ENCODE measurements at regions not wholly inside any gene's neighbourhood (a gene's known extent, or its start where the extent isn't known, plus 50 kb on each side); places are given as distances from the start of the nearest gene placed in this dataset.

DNA sequence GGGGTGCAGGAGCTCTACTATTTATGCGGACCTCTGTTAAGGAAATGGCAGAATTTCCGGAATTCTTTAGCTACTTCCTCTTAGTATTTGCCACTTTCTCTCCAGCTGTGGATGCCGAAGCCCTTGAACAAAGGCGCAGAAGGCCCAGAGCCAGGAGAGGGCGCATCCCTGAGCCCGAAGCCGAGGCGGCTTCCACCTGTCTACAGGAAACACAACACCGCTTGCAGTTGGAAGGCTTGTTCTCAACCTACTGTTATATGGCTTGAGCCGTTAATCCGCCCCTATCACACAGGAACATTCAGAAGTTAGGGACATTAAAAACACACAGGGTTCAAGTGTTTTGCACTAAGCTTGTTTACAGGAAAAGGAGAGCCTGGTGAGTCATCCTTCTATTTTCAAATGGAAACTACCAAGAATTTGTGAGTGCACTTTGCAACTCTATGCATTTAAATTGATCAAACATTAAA lies 417.1 kb downstream of the BCKDHB start:
- no peaks in the 10 kb centered on the region for H3K36me3 ChIP-seq (ENCODE audit: control insufficient read depth, low read length)
- no peaks in the 10 kb centered on the region for H3K9me2 ChIP-seq (replicated peaks; ENCODE audit: control insufficient read depth, low read length)
- H3F3A ChIP-seq (ENCODE audit: control insufficient read depth, insufficient read depth): no peaks in the 10 kb centered on the region
- H4K20me1 ChIP-seq (ENCODE audit: control insufficient read depth, insufficient read depth, low read depth, low read length): no peaks in the 10 kb centered on the region
- no peaks in the 10 kb centered on the region for H3K4me1 ChIP-seq (ENCODE audit: control insufficient read depth, low read length)
- TF ChIP-seq CTCF (IDR thresholded peaks at IDR 0.05; ENCODE audit: low read depth, low read length, poor library complexity, severe bottlenecking) (no peak), EZH2phosphoT487 (IDR thresholded peaks at IDR 0.05; ENCODE audit: borderline replicate concordance, low read length) (no peak)
- no peak overlapping the region for H3K27ac ChIP-seq (ENCODE audit: low read depth, low read length)
- H3K79me2 ChIP-seq (ENCODE audit: control insufficient read depth, low read length): no peaks in the 10 kb centered on the region
- H3K4me2 ChIP-seq (ENCODE audit: low read length): no peak overlapping the region
- no peaks in the 10 kb centered on the region for H3K27me3 ChIP-seq (ENCODE audit: control insufficient read depth, low read length)
- no peak overlapping the region for H3K4me3 ChIP-seq (ENCODE audit: low read length)
- H3K9me3 ChIP-seq (ENCODE audit: control insufficient read depth, insufficient read depth, low read length): no peaks in the 10 kb centered on the region

DNA sequence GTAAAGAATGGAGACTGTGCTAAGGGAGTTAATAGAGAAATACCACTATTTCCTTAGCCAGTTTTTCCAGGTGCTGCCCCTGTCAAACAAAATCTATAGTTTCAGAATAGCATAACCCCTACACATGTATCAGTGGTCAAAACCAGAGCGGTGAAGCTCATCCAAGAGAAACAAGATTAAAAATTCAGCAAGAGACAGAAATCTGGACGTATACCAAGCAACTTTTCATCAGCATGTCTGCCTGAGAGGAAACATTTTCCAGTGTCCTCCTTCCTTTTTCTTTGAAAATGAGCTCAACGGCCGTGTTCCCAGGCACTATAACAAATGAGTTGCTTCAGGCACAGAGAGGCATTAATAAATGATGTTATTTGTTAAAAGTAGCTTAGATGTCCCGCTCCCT lies 416.5 kb downstream of the BCKDHB start:
- Histone ChIP-seq H3K4me1 (ENCODE audit: control insufficient read depth, low read length) (no peaks in the 10 kb centered on the region), H3K36me3 (ENCODE audit: control insufficient read depth, low read length) (no peaks in the 10 kb centered on the region), H3K27me3 (ENCODE audit: control insufficient read depth, low read length) (no peaks in the 10 kb centered on the region), H3K79me2 (ENCODE audit: control insufficient read depth, low read length) (no peaks in the 10 kb centered on the region), H3K4me2 (ENCODE audit: low read length) (no peak overlapping the region), H3K27ac (ENCODE audit: low read depth, low read length) (no peak overlapping the region), H4K20me1 (ENCODE audit: control insufficient read depth, insufficient read depth, low read depth, low read length) (no peaks in the 10 kb centered on the region), H3K4me3 (ENCODE audit: low read length) (no peak overlapping the region), H3K9me2 (replicated peaks; ENCODE audit: control insufficient read depth, low read length) (no peaks in the 10 kb centered on the region), H3K9me3 (ENCODE audit: control insufficient read depth, insufficient read depth, low read length) (no peaks in the 10 kb centered on the region), H3F3A (ENCODE audit: control insufficient read depth, insufficient read depth) (no peaks in the 10 kb centered on the region)
- TF ChIP-seq EZH2phosphoT487 (IDR thresholded peaks at IDR 0.05; ENCODE audit: borderline replicate concordance, low read length): no peak
- no peak for TF ChIP-seq CTCF (IDR thresholded peaks at IDR 0.05; ENCODE audit: low read depth, low read length, poor library complexity, severe bottlenecking)

DNA sequence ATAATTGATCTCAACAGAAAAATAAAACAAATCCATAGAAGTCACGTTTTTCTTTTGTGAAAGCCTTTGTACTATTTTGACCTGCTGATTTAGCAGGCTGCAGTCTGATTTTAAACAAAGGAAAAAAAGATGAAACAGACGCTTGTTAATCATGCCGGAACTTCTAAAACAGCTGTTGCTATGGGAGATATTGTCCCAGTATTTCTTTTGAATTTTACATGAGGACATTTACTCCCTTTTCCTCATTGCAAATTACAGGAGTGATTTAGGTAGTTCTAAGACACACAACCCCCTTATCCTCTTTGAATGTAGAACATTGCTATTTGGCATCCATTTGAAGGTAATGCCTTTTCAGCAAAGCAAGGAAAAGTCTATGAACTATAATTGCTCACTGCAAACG lies 416.1 kb downstream of the BCKDHB start:
- no peaks in the 10 kb centered on the region for H4K20me1 ChIP-seq (ENCODE audit: control insufficient read depth, insufficient read depth, low read depth, low read length)
- no peaks in the 10 kb centered on the region for H3K9me3 ChIP-seq (ENCODE audit: control insufficient read depth, insufficient read depth, low read length)
- H3K36me3 ChIP-seq (ENCODE audit: control insufficient read depth, low read length): no peaks in the 10 kb centered on the region
- H3K27me3 ChIP-seq (ENCODE audit: control insufficient read depth, low read length): no peaks in the 10 kb centered on the region
- H3K27ac ChIP-seq (ENCODE audit: low read depth, low read length): no peak overlapping the region
- H3K4me1 ChIP-seq (ENCODE audit: control insufficient read depth, low read length): no peaks in the 10 kb centered on the region
- no peak overlapping the region for H3K4me2 ChIP-seq (ENCODE audit: low read length)
- H3K4me3 ChIP-seq (ENCODE audit: low read length): no peak overlapping the region
- no peaks in the 10 kb centered on the region for H3F3A ChIP-seq (ENCODE audit: control insufficient read depth, insufficient read depth)
- TF ChIP-seq EZH2phosphoT487 (IDR thresholded peaks at IDR 0.05; ENCODE audit: borderline replicate concordance, low read length) (no peak), CTCF (IDR thresholded peaks at IDR 0.05; ENCODE audit: low read depth, low read length, poor library complexity, severe bottlenecking) (no peak)
- no peaks in the 10 kb centered on the region for H3K79me2 ChIP-seq (ENCODE audit: control insufficient read depth, low read length)
- no peaks in the 10 kb centered on the region for H3K9me2 ChIP-seq (replicated peaks; ENCODE audit: control insufficient read depth, low read length)

Measured in DOHH2 (cell line).